Fibroblast of pulmonary artery (primary cell): ENCODE measurements at regions not wholly inside any gene's neighbourhood (a gene's known extent, or its start where the extent isn't known, plus 50 kb on each side); places are given as distances from the start of the nearest gene placed in this dataset.

Experiments used
- DNase-seq: peaks from one replicate; pipeline ENCODE4 v3.0.0-alpha.2; 2010; ENCODE audit warnings: low read depth
- H3K4me3 ChIP-seq: replicated peaks from 2 replicates; pipeline ENCODE4 v1.5.1; 2011; ENCODE audit warnings: low read depth, mild to moderate bottlenecking, control low read depth, low read length, moderate library complexity
- CTCF ChIP-seq: IDR thresholded peaks from 2 replicates; pipeline ENCODE4 v1.5.1; 2011; ENCODE audit warnings: mild to moderate bottlenecking, control low read depth, low read length, inconsistent platforms; ENCODE audit errors: missing control alignments

DNA sequence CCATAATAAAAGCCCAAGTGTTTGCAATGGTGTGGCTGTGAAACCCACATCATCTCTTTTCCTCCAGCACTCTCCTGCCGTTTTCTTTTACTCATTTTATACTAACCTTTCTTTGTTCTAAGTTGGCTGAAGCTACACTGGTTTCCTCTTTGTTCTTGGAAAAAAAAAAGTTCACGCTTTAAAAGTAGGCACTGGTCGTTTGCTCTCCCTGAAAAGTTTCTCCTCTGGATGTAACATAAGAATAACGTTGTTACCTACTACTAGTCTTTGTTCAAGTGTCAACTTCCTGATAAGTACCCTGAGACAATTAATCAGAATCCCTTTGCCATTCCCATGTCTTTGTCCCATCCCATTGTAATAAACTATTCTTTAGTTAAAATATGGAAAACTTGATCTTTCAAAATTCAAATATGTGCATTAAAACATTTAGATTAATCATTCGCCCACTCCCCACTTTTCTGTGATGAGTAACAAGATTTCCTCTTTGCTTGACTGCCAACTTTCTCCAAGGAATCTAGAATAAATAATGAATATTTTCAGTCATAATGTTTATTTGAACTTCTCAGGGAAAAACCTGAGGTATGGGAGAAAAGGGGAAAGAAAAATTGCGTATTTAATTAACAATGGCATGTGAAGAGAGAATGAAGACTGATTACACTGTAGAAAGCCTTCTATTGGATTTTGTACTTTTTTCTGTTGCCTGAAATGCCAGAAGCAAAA, 454.3 kb upstream of the CTNND2 start:
- no peak for DNase-seq
- no peak for TF ChIP-seq CTCF
- no peak overlapping the region for H3K4me3 ChIP-seq

DNA sequence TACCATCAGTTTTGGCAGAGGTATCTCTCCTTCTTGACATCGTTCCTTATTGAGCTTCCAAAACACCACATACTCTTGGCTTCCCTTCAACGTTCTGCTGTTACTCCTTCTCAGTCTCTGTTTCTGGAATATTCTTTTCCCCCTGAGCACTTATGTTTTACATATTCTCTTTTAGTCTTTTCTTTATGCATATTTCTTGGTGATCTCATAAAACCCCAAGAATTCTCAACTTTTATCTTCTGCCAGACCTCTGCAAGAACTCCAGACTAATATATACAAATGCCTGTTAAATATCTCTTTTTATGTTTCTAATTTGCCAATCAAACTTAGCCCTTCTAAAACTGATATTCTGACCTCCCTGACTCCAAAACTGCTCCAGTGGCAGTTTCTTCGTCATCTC, 453.4 kb upstream of the CTNND2 start:
- H3K4me3 ChIP-seq = no peak overlapping the region
- TF ChIP-seq CTCF = no peak
- no peak for DNase-seq

DNA sequence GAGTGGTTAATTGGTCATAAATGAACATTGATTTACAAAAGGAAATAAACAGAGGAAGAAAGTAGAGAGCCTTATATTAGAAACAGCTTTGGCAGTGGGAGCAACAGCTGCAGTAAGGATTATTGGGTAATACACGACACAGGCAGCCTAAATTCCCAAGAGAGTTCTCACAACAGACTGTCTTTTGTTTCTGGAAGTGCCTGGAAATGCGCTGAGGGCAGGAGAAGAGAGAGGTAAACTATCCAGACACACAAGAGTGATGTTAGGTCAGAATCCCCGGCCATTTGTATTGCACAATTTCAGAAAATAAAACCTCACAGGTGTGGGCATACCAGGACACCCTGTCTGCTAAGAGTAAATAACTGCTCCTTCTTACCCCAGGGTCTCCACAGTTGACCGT, 450.4 kb upstream of the CTNND2 start:
- TF ChIP-seq CTCF = no peak
- DNase-seq = no peak
- H3K4me3 ChIP-seq = no peak overlapping the region

DNA sequence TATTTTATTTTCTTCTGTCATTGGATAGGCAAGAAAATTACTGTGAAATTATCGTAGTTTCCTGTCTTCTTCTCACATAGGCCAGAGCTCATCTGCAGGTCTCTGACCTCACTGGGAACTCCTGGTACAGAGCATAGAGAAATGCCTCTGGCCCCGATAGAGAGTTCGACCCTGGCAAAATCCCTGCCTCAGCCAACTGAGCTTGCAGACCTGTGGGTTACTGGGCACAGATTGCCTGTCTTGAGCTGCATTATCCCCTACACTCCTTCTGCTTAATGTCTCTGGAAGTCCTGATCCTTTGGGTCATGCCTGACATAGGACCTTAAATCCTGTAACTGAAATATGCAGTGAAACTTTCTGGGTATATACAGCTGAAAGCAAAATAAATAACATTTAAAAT, 439.3 kb upstream of the CTNND2 start:
- TF ChIP-seq CTCF = no peak
- H3K4me3 ChIP-seq = no peak overlapping the region
- no peak for DNase-seq

DNA sequence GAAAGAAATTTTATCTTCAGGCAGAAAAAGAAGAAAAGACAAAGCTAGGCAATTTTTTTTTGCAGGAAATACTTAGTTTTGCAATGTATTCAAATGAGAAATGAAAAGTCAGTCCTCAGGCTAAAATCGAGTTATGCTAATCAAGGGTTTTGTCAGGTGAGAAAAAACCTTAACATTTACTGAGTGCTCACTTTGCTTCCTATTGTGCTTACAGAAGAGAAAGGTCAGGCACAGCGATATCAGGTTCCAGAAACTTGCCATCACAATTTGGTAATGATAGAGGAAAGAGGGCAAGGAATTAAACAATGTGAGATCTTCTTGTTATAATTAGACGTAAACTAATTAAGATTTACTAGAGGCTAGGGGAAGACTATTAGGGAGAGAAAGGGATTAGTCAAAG, 431.7 kb upstream of the CTNND2 start:
- TF ChIP-seq CTCF = no peak
- DNase-seq = no peak
- no peak overlapping the region for H3K4me3 ChIP-seq

GRCh38 chr5:12332480-12332879, 428.2 kb upstream of the CTNND2 start:
- no peak for TF ChIP-seq CTCF
- no peak for DNase-seq
- H3K4me3 ChIP-seq = no peak overlapping the region

DNA sequence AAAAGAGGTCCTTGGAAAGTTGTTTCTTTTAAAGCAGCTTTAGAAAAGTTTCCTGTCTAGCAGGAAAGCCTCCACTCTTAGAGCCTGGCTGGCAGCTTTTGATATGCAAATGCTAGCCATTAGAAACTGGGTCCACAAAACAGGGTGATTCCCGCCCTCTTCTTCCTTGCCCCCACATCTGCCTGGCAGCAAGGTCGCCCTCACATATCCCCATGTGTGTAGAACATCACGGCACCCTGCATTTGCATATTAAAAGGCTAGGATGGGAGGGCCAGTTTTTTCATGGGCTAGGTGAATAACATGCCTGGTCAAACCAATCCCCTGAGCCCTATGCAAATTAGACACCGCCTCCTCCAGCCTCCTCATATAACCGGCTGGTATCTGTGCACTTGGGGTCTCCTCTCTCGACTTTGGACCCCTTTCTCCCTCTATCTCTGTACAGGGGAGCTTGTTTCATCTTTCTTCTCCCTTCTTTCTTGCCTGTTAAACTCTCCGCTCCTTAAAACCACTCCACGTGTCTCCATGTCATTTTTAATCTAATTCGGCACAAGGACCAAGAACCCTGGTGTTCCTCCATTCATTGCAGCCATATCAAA, 426.8 kb upstream of the CTNND2 start:
- no peak for DNase-seq
- TF ChIP-seq CTCF = no peak
- H3K4me3 ChIP-seq = no peak overlapping the region
